ENCODE measurements at regions not wholly inside any gene's neighbourhood (a gene's known extent, or its start where the extent isn't known, plus 50 kb on each side); places are given as distances from the start of the nearest gene placed in this dataset.

DNA sequence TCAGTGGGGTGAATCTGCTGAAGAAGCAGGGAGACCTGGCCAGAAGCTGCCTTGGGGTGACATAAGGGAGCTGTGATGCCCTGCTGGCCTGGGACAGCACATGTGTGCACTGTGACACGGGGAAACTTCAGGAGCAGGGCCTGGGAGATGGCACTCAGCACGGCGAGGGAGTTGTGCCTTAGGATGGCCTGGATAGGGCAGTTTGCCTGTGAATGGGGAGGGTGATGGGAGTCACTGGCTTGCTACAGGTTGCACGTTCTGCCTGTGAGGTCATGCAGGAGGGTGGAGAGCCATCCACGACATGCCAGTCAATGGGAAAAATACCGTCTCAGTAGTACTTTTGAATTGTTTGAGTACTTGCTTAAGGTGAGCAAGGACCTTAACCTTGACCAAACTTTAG is 76.8 kb upstream of the UBE3A start:
- Histone ChIP-seq H3K9me1 (ENCODE audit: control insufficient read depth, extremely low read depth, insufficient read depth, low read length) (no peaks in the 10 kb centered on the region), H3K4me2 (ENCODE audit: control insufficient read depth, extremely low read depth, insufficient read depth, low read depth, low read length) (no peak overlapping the region), H3K4me3 (ENCODE audit: control insufficient read depth in 2 of 3, extremely low read depth in 1 of 3, insufficient read depth in 2 of 3, low read depth in 1 of 3, low read length in 3 of 3) (no peak overlapping the region), H3K4me1 (ENCODE audit: control insufficient read depth, extremely low read depth, insufficient read depth, low read length) (no peaks in the 10 kb centered on the region), H3K36me3 (ENCODE audit: control insufficient read depth in 2 of 2, extremely low read depth in 1 of 2, insufficient read depth in 2 of 2, low read length in 2 of 2) (no peaks in the 10 kb centered on the region), H3K27me3 (ENCODE audit: control insufficient read depth, extremely low read depth, insufficient read depth, low read length) (no peaks in the 10 kb centered on the region), H2AFZ (ENCODE audit: control insufficient read depth, low read length) (no peak overlapping the region), H3K79me2 (ENCODE audit: control insufficient read depth, insufficient read depth, low read length) (no peaks in the 10 kb centered on the region), H3K9me3 (ENCODE audit: control insufficient read depth, low read depth, low read length) (peaks cover 2% of the 10 kb centered on the region), H3K27ac (ENCODE audit: control insufficient read depth, insufficient read depth, low read length) (no peak overlapping the region), H3K9ac (ENCODE audit: control insufficient read depth, extremely low read depth, insufficient read depth, low read length) (no peak overlapping the region), H4K20me1 (ENCODE audit: control insufficient read depth, extremely low read depth, insufficient read depth, low read length) (no peaks in the 10 kb centered on the region)
- dilution Hi-C loops (cut with MboI; ENCODE audit: extremely low pct_ligation_motif_present, low sequenced_read_pairs): no loop called here
- TF ChIP-seq EZH2 (IDR thresholded peaks at IDR 0.05; ENCODE audit: low read length): no peak
- TF ChIP-seq, protein P1, sequence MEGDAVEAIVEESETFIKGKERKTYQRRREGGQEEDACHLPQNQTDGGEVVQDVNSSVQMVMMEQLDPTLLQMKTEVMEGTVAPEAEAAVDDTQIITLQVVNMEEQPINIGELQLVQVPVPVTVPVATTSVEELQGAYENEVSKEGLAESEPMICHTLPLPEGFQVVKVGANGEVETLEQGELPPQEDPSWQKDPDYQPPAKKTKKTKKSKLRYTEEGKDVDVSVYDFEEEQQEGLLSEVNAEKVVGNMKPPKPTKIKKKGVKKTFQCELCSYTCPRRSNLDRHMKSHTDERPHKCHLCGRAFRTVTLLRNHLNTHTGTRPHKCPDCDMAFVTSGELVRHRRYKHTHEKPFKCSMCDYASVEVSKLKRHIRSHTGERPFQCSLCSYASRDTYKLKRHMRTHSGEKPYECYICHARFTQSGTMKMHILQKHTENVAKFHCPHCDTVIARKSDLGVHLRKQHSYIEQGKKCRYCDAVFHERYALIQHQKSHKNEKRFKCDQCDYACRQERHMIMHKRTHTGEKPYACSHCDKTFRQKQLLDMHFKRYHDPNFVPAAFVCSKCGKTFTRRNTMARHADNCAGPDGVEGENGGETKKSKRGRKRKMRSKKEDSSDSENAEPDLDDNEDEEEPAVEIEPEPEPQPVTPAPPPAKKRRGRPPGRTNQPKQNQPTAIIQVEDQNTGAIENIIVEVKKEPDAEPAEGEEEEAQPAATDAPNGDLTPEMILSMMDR (optimal IDR thresholded peaks at IDR 0.05 in 1 of 3, IDR thresholded peaks at IDR 0.05 in 1 of 3, conservative IDR thresholded peaks at IDR 0.05 in 1 of 3; ENCODE audit: extremely low read depth in 1 of 3, insufficient read depth in 2 of 3, low read length in 3 of 3): no peak
- FAIRE-seq (no peak), DNase-seq (ENCODE audit: low read depth, low spot score) (no peak)

DNA sequence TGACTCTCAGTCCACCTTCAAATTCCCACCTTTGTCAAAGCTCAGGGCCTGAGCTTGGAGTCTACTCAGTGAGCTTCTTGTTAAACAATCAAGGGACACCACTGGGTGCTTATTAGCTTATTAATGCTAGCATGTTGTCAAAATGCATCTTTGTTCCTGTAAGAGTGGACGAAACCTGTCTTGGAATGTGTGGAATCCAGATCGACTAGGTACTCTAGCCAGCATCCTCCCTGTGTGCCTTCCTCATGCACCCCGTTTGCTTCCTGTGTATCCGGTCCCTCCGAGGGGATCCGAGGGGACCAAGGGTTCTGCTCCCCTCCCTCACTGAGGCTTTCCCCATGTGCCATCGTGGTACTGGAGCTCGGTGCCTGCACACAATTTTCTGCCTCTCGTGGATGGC is 75.7 kb upstream of the UBE3A start:
- Histone ChIP-seq H2AFZ (ENCODE audit: control insufficient read depth, low read length) (no peak overlapping the region), H3K9ac (ENCODE audit: control insufficient read depth, extremely low read depth, insufficient read depth, low read length) (no peak overlapping the region), H3K9me3 (ENCODE audit: control insufficient read depth, low read depth, low read length) (peaks cover 2% of the 10 kb centered on the region), H3K4me1 (ENCODE audit: control insufficient read depth, extremely low read depth, insufficient read depth, low read length) (no peaks in the 10 kb centered on the region), H3K4me3 (ENCODE audit: control insufficient read depth in 2 of 3, extremely low read depth in 1 of 3, insufficient read depth in 2 of 3, low read depth in 1 of 3, low read length in 3 of 3) (no peak overlapping the region), H3K4me2 (ENCODE audit: control insufficient read depth, extremely low read depth, insufficient read depth, low read depth, low read length) (no peak overlapping the region), H4K20me1 (ENCODE audit: control insufficient read depth, extremely low read depth, insufficient read depth, low read length) (no peaks in the 10 kb centered on the region), H3K36me3 (ENCODE audit: control insufficient read depth in 2 of 2, extremely low read depth in 1 of 2, insufficient read depth in 2 of 2, low read length in 2 of 2) (no peaks in the 10 kb centered on the region), H3K27me3 (ENCODE audit: control insufficient read depth, extremely low read depth, insufficient read depth, low read length) (no peaks in the 10 kb centered on the region), H3K9me1 (ENCODE audit: control insufficient read depth, extremely low read depth, insufficient read depth, low read length) (no peaks in the 10 kb centered on the region), H3K79me2 (ENCODE audit: control insufficient read depth, insufficient read depth, low read length) (no peaks in the 10 kb centered on the region), H3K27ac (ENCODE audit: control insufficient read depth, insufficient read depth, low read length) (no peak overlapping the region)
- no peak for TF ChIP-seq EZH2 (IDR thresholded peaks at IDR 0.05; ENCODE audit: low read length)
- TF ChIP-seq, protein P1 (optimal IDR thresholded peaks at IDR 0.05 in 1 of 3, IDR thresholded peaks at IDR 0.05 in 1 of 3, conservative IDR thresholded peaks at IDR 0.05 in 1 of 3; ENCODE audit: extremely low read depth in 1 of 3, insufficient read depth in 2 of 3, low read length in 3 of 3): no peak
- no peak for DNase-seq (ENCODE audit: low read depth, low spot score)
- dilution Hi-C loops (cut with MboI; ENCODE audit: extremely low pct_ligation_motif_present, low sequenced_read_pairs): no loop called here
- FAIRE-seq: no peak

Measured in keratinocyte (primary cell).